ENCODE measurements at regions not wholly inside any gene's neighbourhood (a gene's known extent, or its start where the extent isn't known, plus 50 kb on each side); places are given as distances from the start of the nearest gene placed in this dataset.

DNA sequence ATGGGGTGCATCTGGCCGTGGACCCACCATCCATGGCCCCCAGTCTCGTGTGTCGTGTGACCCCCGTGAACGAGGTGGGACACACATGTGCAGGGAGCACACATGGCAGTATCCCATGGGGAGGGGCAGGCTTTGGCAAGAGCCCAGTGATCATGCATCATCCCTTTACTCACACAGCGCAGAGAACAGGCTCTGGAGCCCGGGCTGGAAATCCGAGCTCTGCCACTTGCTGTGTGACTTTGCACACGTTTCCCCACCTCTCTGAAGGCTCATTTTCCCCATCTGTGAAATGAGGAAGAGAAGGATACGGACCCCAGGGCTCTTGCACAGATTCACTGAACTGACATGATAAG lies 119.9 kb downstream of the PHETA1 start (continued):
- TF ChIP-seq ZBTB33 (IDR thresholded peaks at IDR 0.05) = no peak
- no peak for TF ChIP-seq SP1 (IDR thresholded peaks at IDR 0.05)
- TF ChIP-seq, protein P1, sequence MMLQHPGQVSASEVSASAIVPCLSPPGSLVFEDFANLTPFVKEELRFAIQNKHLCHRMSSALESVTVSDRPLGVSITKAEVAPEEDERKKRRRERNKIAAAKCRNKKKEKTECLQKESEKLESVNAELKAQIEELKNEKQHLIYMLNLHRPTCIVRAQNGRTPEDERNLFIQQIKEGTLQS (IDR thresholded peaks at IDR 0.05) = no peak
- no peak for TF ChIP-seq RAD21 (IDR thresholded peaks at IDR 0.05)
- no peak for TF ChIP-seq YY1 (IDR thresholded peaks at IDR 0.05)
- no peak for TF ChIP-seq RXRA (IDR thresholded peaks at IDR 0.05)
- TF ChIP-seq HNF4G (IDR thresholded peaks at IDR 0.05) = no peak
- no peak for TF ChIP-seq NR2F2 (IDR thresholded peaks at IDR 0.05)
- no peak for TF ChIP-seq FOXA1 (IDR thresholded peaks at IDR 0.05)
- TF ChIP-seq JUND (IDR thresholded peaks at IDR 0.05) = no peak
- no peak for TF ChIP-seq GABPA (IDR thresholded peaks at IDR 0.05 in 1 of 2, conservative IDR thresholded peaks at IDR 0.05 in 1 of 2)

GRCh38 chr12:111248236-111249017 lies 120.5 kb downstream of the PHETA1 start:
- Histone ChIP-seq H3K27ac (ENCODE audit: low read depth in 1 of 2, low read length in 2 of 2) (no peak overlapping the region), H3K36me3 (ENCODE audit: control insufficient read depth in 4 of 4, insufficient read depth in 3 of 4, low read depth in 1 of 4, low read length in 3 of 4) (peaks cover 0 to 5% (median under 1%) of the 10 kb centered on the region in 4 donors), H3K27me3 (ENCODE audit: control insufficient read depth in 4 of 4, insufficient read depth in 4 of 4, low read length in 3 of 4) (no peaks in the 10 kb centered on the region), H3K4me1 (ENCODE audit: control insufficient read depth in 4 of 4, insufficient read depth in 4 of 4, low read length in 3 of 4) (peaks cover 0 to 9% (median 2%) of the 10 kb centered on the region in 4 donors), H3K9me3 (ENCODE audit: control insufficient read depth in 4 of 4, low read length in 3 of 4) (no peaks in the 10 kb centered on the region), H3K4me3 (ENCODE audit: low read depth in 1 of 3, low read length in 3 of 3) (no peak overlapping the region), H3K9ac (ENCODE audit: low read depth in 1 of 2, low read length in 2 of 2) (no peak overlapping the region)
- DNase-seq (ENCODE audit: low spot score) = no peak
- no peak for TF ChIP-seq NR2F2 (IDR thresholded peaks at IDR 0.05)
- TF ChIP-seq, protein P1 (IDR thresholded peaks at IDR 0.05) = no peak
- TF ChIP-seq, protein P2, sequence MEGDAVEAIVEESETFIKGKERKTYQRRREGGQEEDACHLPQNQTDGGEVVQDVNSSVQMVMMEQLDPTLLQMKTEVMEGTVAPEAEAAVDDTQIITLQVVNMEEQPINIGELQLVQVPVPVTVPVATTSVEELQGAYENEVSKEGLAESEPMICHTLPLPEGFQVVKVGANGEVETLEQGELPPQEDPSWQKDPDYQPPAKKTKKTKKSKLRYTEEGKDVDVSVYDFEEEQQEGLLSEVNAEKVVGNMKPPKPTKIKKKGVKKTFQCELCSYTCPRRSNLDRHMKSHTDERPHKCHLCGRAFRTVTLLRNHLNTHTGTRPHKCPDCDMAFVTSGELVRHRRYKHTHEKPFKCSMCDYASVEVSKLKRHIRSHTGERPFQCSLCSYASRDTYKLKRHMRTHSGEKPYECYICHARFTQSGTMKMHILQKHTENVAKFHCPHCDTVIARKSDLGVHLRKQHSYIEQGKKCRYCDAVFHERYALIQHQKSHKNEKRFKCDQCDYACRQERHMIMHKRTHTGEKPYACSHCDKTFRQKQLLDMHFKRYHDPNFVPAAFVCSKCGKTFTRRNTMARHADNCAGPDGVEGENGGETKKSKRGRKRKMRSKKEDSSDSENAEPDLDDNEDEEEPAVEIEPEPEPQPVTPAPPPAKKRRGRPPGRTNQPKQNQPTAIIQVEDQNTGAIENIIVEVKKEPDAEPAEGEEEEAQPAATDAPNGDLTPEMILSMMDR (IDR thresholded peaks at IDR 0.05; ENCODE audit: low read depth, low read length, missing input control) = no peak
- TF ChIP-seq ZBTB33 (IDR thresholded peaks at IDR 0.05) = no peak
- no peak for TF ChIP-seq GABPA (IDR thresholded peaks at IDR 0.05 in 1 of 2, conservative IDR thresholded peaks at IDR 0.05 in 1 of 2)
- no peak for TF ChIP-seq RAD21 (IDR thresholded peaks at IDR 0.05)
- TF ChIP-seq, protein P3, sequence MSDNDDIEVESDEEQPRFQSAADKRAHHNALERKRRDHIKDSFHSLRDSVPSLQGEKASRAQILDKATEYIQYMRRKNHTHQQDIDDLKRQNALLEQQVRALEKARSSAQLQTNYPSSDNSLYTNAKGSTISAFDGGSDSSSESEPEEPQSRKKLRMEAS (IDR thresholded peaks at IDR 0.05) = no peak
- TF ChIP-seq HNF4G (IDR thresholded peaks at IDR 0.05) = no peak
- WGBS = 79% methylated on average over 13 of the region's 13 CpGs
